Right ventricle myocardium inferior (tissue), 1 donor: ENCODE measurements at regions not wholly inside any gene's neighbourhood (a gene's known extent, or its start where the extent isn't known, plus 50 kb on each side); places are given as distances from the start of the nearest gene placed in this dataset.

Source experiments
- ATAC-seq: fragments of 200-7000 bp; cut with Tn5 transposase; one replicate; pipeline ENCODE4 v1.9.1; 2020; ENCODE audit warnings: mild to moderate bottlenecking, moderate library complexity
- DNase-seq: peaks from one replicate; pipeline ENCODE4 v3.0.0; 2021; ENCODE audit errors: missing footprints
- intact Hi-C: fragments of 100-400 bp; cut with DNase I; formaldehyde crosslinking; loops from one replicate; pipeline ENCODE4 v1.11.0; 2022
- donor health status: DM: no; HTN: yes; CAD: no; lungs with severe emphysema.

GRCh38 chr12:19058235-19059021, 71.1 kb upstream of the PLEKHA5 start:
- DNase-seq (no peak), ATAC-seq (peak; percentile 39)
- intact Hi-C loops, result no loop called here

- intact Hi-C loops, result no loop called here
- no peak for DNase-seq
- ATAC-seq, result no peak
These were observed 64.8 kb upstream of the PLEKHA5 start for GRCh38 chr12:19064713-19065112.

GRCh38 chr12:19065223-19065622, 64.3 kb upstream of the PLEKHA5 start:
- intact Hi-C loops, result no loop called here
- DNase-seq, result no peak
- no peak for ATAC-seq

- DNase-seq (no peak), ATAC-seq (no peak)
- intact Hi-C loops, result no loop called here
These were observed 63.7 kb upstream of the PLEKHA5 start for GRCh38 chr12:19065871-19066270.

GRCh38 chr12:19066475-19067001, 63.0 kb upstream of the PLEKHA5 start:
- intact Hi-C loops, result no loop called here
- DNase-seq, result no peak
- no peak for ATAC-seq

GRCh38 chr12:19068137-19068536, 61.4 kb upstream of the PLEKHA5 start:
- DNase-seq, result no peak
- no peak for ATAC-seq
- intact Hi-C loops, result no loop called here

GRCh38 chr12:19070341-19070740, 59.2 kb upstream of the PLEKHA5 start:
- DNase-seq, result no peak
- intact Hi-C loops, result no loop called here
- no peak for ATAC-seq

- no peak for DNase-seq
- no peak for ATAC-seq
- intact Hi-C loops, result no loop called here
These were observed 54.8 kb upstream of the PLEKHA5 start for GRCh38 chr12:19074700-19075099.

GRCh38 chr12:19075711-19076340, 53.7 kb upstream of the PLEKHA5 start:
- intact Hi-C loops, result no loop called here
- DNase-seq, result no peak
- ATAC-seq, result no peak
